ENCODE measurements at regions not wholly inside any gene's neighbourhood (a gene's known extent, or its start where the extent isn't known, plus 50 kb on each side); places are given as distances from the start of the nearest gene placed in this dataset.

DNA sequence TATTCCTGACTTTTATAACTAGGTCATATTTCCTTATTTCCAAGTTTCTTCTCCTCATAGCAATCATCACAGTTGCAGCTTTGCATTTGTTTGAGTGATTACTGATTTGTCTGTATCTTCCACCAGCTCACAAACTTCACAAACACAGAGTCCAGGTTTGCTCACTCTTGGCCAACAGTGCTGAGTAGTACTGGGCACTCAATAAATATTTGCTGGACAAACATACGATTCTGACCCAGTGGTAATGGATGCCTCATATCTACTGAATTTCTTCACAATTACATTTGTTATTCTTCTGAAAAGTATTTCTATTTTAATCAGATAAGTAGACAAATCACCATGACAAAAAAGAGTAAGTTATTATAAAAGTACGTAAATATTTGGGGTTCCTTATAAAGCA is 516.3 kb downstream of the TDRD15 start:
- no peak overlapping the region for H3K27ac Mint-ChIP-seq
- no peak overlapping the region for H3K4me3 Mint-ChIP-seq
- no peaks in the 10 kb centered on the region for H3K27me3 Mint-ChIP-seq (ENCODE audit: low read depth)
- CTCF ChIA-PET, result no interaction called here
- no peaks in the 10 kb centered on the region for H3K36me3 Mint-ChIP-seq
- POLR2A ChIA-PET, result no interaction called here
- TF ChIP-seq, protein P1, sequence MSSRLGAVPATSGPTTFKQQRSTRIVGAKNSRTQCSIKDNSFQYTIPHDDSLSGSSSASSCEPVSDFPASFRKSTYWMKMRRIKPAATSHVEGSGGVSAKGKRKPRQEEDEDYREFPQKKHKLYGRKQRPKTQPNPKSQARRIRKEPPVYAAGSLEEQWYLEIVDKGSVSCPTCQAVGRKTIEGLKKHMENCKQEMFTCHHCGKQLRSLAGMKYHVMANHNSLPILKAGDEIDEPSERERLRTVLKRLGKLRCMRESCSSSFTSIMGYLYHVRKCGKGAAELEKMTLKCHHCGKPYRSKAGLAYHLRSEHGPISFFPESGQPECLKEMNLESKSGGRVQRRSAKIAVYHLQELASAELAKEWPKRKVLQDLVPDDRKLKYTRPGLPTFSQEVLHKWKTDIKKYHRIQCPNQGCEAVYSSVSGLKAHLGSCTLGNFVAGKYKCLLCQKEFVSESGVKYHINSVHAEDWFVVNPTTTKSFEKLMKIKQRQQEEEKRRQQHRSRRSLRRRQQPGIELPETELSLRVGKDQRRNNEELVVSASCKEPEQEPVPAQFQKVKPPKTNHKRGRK (CRISPR knock-in tag; IDR thresholded peaks at IDR 0.05; ENCODE audit: borderline replicate concordance), result no peak
- TF ChIP-seq ZNF121 (CRISPR knock-in tag; IDR thresholded peaks at IDR 0.05), result no peak
- no peak for TF ChIP-seq FOXK1 (CRISPR knock-in tag; IDR thresholded peaks at IDR 0.05)
- TF ChIP-seq JAZF1 (CRISPR knock-in tag; IDR thresholded peaks at IDR 0.05), result no peak
- no peak for TF ChIP-seq ZBTB43 (CRISPR knock-in tag; IDR thresholded peaks at IDR 0.05)
- no peak for TF ChIP-seq FOXP4 (CRISPR knock-in tag; IDR thresholded peaks at IDR 0.05)
- ATAC-seq, result no peak
- peaks cover 25% of the 10 kb centered on the region for H3K4me1 Mint-ChIP-seq
- peaks cover 3% of the 10 kb centered on the region; the same call in 1 of the 2 replicates for H3K9me3 Mint-ChIP-seq
- DNase-seq (ENCODE audit: low spot score), result no peak

GRCh38 chr2:21642647-21643046 is 518.9 kb downstream of the TDRD15 start:
- ATAC-seq, result peak; percentile 41; the same call in 1 of the 2 replicates
- H3K36me3 Mint-ChIP-seq, result no peaks in the 10 kb centered on the region
- ChIA-PET POLR2A (no interaction called here), CTCF (interaction anchor here (0.9 to 1.3 kb wide), 2 partner anchors 28 to 220 kb away, joined by 3 read pairs; no protein-coding TSS in a partner anchor)
- peaks cover 25% of the 10 kb centered on the region for H3K4me1 Mint-ChIP-seq
- H3K9me3 Mint-ChIP-seq, result peaks cover 8% of the 10 kb centered on the region; the same call in 1 of the 2 replicates
- no peak for DNase-seq (ENCODE audit: low spot score)
- TF ChIP-seq NFATC4 (CRISPR knock-in tag; IDR thresholded peaks at IDR 0.05), result no peak
- TF ChIP-seq KAT7 (CRISPR knock-in tag; IDR thresholded peaks at IDR 0.05; ENCODE audit: borderline replicate concordance), result no peak
- TF ChIP-seq CREB1 (CRISPR knock-in tag; IDR thresholded peaks at IDR 0.05), result no peak
- no peak for TF ChIP-seq USF2 (CRISPR knock-in tag; IDR thresholded peaks at IDR 0.05)
- TF ChIP-seq, protein P2, sequence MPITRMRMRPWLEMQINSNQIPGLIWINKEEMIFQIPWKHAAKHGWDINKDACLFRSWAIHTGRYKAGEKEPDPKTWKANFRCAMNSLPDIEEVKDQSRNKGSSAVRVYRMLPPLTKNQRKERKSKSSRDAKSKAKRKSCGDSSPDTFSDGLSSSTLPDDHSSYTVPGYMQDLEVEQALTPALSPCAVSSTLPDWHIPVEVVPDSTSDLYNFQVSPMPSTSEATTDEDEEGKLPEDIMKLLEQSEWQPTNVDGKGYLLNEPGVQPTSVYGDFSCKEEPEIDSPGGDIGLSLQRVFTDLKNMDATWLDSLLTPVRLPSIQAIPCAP (CRISPR knock-in tag; IDR thresholded peaks at IDR 0.05), result no peak
- TF ChIP-seq USF1 (CRISPR knock-in tag; IDR thresholded peaks at IDR 0.05), result no peak
- TF ChIP-seq, protein P3, sequence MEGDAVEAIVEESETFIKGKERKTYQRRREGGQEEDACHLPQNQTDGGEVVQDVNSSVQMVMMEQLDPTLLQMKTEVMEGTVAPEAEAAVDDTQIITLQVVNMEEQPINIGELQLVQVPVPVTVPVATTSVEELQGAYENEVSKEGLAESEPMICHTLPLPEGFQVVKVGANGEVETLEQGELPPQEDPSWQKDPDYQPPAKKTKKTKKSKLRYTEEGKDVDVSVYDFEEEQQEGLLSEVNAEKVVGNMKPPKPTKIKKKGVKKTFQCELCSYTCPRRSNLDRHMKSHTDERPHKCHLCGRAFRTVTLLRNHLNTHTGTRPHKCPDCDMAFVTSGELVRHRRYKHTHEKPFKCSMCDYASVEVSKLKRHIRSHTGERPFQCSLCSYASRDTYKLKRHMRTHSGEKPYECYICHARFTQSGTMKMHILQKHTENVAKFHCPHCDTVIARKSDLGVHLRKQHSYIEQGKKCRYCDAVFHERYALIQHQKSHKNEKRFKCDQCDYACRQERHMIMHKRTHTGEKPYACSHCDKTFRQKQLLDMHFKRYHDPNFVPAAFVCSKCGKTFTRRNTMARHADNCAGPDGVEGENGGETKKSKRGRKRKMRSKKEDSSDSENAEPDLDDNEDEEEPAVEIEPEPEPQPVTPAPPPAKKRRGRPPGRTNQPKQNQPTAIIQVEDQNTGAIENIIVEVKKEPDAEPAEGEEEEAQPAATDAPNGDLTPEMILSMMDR (IDR thresholded peaks at IDR 0.05), result no peak
- H3K4me3 Mint-ChIP-seq, result no peak overlapping the region
- no peaks in the 10 kb centered on the region for H3K27me3 Mint-ChIP-seq (ENCODE audit: low read depth)
- no peak overlapping the region for H3K27ac Mint-ChIP-seq

DNA sequence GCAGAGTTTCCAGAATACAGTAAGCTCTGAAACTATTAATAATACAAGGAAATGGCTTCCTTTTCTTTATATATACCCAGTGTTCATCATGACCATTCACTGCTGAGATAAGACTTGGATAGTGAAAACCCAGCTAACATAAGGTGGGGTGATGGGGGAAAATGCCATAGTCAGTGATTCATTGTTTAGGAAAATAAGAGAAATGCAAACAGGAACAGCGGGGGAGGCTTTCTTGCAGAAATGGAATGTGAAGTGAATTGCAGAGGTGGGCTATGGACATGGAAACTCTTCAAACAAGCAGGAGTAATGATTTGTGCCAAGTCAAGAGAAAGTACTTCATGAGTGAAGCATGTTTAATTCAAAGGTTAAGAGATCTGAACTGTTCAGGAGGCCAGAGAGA is 519.4 kb downstream of the TDRD15 start:
- Mint-ChIP-seq H3K4me3 (no peak overlapping the region), H3K9me3 (peaks cover 9% of the 10 kb centered on the region), H3K4me1 (peaks cover 25% of the 10 kb centered on the region), H3K27me3 (ENCODE audit: low read depth) (no peaks in the 10 kb centered on the region), H3K36me3 (no peaks in the 10 kb centered on the region), H3K27ac (no peak overlapping the region; the same call in 1 of the 2 replicates)
- TF ChIP-seq FOXP4 (CRISPR knock-in tag; IDR thresholded peaks at IDR 0.05) (no peak), SMAD3 (CRISPR knock-in tag; IDR thresholded peaks at IDR 0.05; ENCODE audit: borderline replicate concordance) (no peak)
- DNase-seq (ENCODE audit: low spot score) (no peak), ATAC-seq (peak; percentile 61)
- ChIA-PET POLR2A (no interaction called here), CTCF (interaction anchor here (0.9 to 1.3 kb wide), 2 partner anchors 29 to 221 kb away, joined by 3 read pairs; no protein-coding TSS in a partner anchor)

All from WTC11 (cell line).